ENCODE measurements at regions not wholly inside any gene's neighbourhood (a gene's known extent, or its start where the extent isn't known, plus 50 kb on each side); places are given as distances from the start of the nearest gene placed in this dataset.

- no peaks in the 10 kb centered on the region for H3K4me1 ChIP-seq (ENCODE audit: low read depth)
- H3K4me3 ChIP-seq, result no peak overlapping the region
- TF ChIP-seq CTCF (IDR thresholded peaks at IDR 0.05), result no peak
- no peak for ATAC-seq
- intact Hi-C loops (cut with DNase I, micrococcal nuclease), result no loop called here
- H3K36me3 ChIP-seq (ENCODE audit: low read depth), result no peaks in the 10 kb centered on the region
- DNase-seq, result no peak
- no peaks in the 10 kb centered on the region for H3K9me3 ChIP-seq
These were observed 210.0 kb downstream of the TMEM114 start for GRCh38 chr16:8380311-8380710.

GRCh38 chr16:8377864-8378263, 212.4 kb downstream of the TMEM114 start:
- intact Hi-C loops (cut with DNase I, micrococcal nuclease), result no loop called here
- Histone ChIP-seq H3K4me1 (ENCODE audit: low read depth) (no peaks in the 10 kb centered on the region), H3K36me3 (ENCODE audit: low read depth) (no peaks in the 10 kb centered on the region), H3K4me3 (no peak overlapping the region), H3K9me3 (no peaks in the 10 kb centered on the region)
- no peak for DNase-seq
- no peak for TF ChIP-seq CTCF (IDR thresholded peaks at IDR 0.05)
- no peak for ATAC-seq

- no peaks in the 10 kb centered on the region for H3K9me3 ChIP-seq
- no peak overlapping the region for H3K4me3 ChIP-seq
- no peak for TF ChIP-seq CTCF (IDR thresholded peaks at IDR 0.05)
- no peaks in the 10 kb centered on the region for H3K36me3 ChIP-seq (ENCODE audit: low read depth)
- ATAC-seq (peak; percentile 93), DNase-seq (peak in 1 of 3 donors; percentile 9)
- intact Hi-C loops (cut with DNase I, micrococcal nuclease), result no loop called here
- no peaks in the 10 kb centered on the region for H3K4me1 ChIP-seq (ENCODE audit: low read depth)
These were observed 213.5 kb downstream of the TMEM114 start for GRCh38 chr16:8376858-8377257.

- no peak for DNase-seq
- no peaks in the 10 kb centered on the region for H3K9me3 ChIP-seq
- H3K4me1 ChIP-seq (ENCODE audit: low read depth), result no peaks in the 10 kb centered on the region
- intact Hi-C loops (cut with DNase I, micrococcal nuclease), result no loop called here
- ATAC-seq, result peak; percentile 55
- H3K4me3 ChIP-seq, result no peak overlapping the region
- no peaks in the 10 kb centered on the region for H3K36me3 ChIP-seq (ENCODE audit: low read depth)
- no peak for TF ChIP-seq CTCF (IDR thresholded peaks at IDR 0.05)
These were observed 213.9 kb downstream of the TMEM114 start for GRCh38 chr16:8376430-8376829.

- Histone ChIP-seq H3K9me3 (no peaks in the 10 kb centered on the region), H3K36me3 (ENCODE audit: low read depth) (no peaks in the 10 kb centered on the region), H3K4me1 (ENCODE audit: low read depth) (no peaks in the 10 kb centered on the region), H3K4me3 (no peak overlapping the region)
- intact Hi-C loops (cut with DNase I, micrococcal nuclease), result no loop called here
- no peak for TF ChIP-seq CTCF (IDR thresholded peaks at IDR 0.05)
- DNase-seq (no peak), ATAC-seq (no peak)
These were observed 215.1 kb downstream of the TMEM114 start for GRCh38 chr16:8375232-8375587.

GRCh38 chr16:8374586-8375231, 215.6 kb downstream of the TMEM114 start:
- DNase-seq (no peak), ATAC-seq (no peak)
- no peaks in the 10 kb centered on the region for H3K36me3 ChIP-seq (ENCODE audit: low read depth)
- H3K9me3 ChIP-seq, result no peaks in the 10 kb centered on the region
- no peak for TF ChIP-seq CTCF (IDR thresholded peaks at IDR 0.05)
- H3K4me1 ChIP-seq (ENCODE audit: low read depth), result no peaks in the 10 kb centered on the region
- H3K4me3 ChIP-seq, result no peak overlapping the region
- intact Hi-C loops (cut with DNase I, micrococcal nuclease), result no loop called here
